ENCODE measurements at regions not wholly inside any gene's neighbourhood (a gene's known extent, or its start where the extent isn't known, plus 50 kb on each side); places are given as distances from the start of the nearest gene placed in this dataset.

DNA sequence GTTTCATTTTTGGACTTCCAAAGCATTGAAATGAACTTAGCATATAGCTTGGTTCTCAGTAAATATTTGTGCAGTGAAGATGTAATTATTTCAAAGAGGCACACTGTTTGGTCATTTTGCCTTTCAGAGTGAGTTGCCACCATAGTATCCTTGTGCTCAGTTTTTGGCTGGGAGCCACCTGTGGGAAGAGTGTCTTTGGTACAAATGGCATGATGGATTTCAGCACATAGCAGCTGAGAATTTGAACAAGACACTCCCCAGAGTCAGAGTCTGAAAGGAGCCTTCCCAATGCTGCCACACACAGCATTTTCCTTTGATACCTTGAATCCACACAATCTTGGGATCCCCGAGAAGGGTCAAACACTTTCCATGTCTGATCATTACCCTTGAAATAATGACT, 897.2 kb upstream of the ARPP21 start:
- TF ChIP-seq, protein P1, sequence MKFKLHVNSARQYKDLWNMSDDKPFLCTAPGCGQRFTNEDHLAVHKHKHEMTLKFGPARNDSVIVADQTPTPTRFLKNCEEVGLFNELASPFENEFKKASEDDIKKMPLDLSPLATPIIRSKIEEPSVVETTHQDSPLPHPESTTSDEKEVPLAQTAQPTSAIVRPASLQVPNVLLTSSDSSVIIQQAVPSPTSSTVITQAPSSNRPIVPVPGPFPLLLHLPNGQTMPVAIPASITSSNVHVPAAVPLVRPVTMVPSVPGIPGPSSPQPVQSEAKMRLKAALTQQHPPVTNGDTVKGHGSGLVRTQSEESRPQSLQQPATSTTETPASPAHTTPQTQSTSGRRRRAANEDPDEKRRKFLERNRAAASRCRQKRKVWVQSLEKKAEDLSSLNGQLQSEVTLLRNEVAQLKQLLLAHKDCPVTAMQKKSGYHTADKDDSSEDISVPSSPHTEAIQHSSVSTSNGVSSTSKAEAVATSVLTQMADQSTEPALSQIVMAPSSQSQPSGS (CRISPR knock-in tag; IDR thresholded peaks at IDR 0.05; ENCODE audit: borderline replicate concordance, low read depth): no peak
- no peak for TF ChIP-seq ZBTB21 (CRISPR knock-in tag; IDR thresholded peaks at IDR 0.05; ENCODE audit: borderline replicate concordance)
- no peak for TF ChIP-seq TP53 (CRISPR knock-in tag; IDR thresholded peaks at IDR 0.05)
- TF ChIP-seq, protein P2, sequence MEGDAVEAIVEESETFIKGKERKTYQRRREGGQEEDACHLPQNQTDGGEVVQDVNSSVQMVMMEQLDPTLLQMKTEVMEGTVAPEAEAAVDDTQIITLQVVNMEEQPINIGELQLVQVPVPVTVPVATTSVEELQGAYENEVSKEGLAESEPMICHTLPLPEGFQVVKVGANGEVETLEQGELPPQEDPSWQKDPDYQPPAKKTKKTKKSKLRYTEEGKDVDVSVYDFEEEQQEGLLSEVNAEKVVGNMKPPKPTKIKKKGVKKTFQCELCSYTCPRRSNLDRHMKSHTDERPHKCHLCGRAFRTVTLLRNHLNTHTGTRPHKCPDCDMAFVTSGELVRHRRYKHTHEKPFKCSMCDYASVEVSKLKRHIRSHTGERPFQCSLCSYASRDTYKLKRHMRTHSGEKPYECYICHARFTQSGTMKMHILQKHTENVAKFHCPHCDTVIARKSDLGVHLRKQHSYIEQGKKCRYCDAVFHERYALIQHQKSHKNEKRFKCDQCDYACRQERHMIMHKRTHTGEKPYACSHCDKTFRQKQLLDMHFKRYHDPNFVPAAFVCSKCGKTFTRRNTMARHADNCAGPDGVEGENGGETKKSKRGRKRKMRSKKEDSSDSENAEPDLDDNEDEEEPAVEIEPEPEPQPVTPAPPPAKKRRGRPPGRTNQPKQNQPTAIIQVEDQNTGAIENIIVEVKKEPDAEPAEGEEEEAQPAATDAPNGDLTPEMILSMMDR (IDR thresholded peaks at IDR 0.05): no peak
- TF ChIP-seq NFATC4 (CRISPR knock-in tag; IDR thresholded peaks at IDR 0.05): no peak
- TF ChIP-seq IRF2 (CRISPR knock-in tag; IDR thresholded peaks at IDR 0.05; ENCODE audit: borderline replicate concordance, low read depth): no peak
- TF ChIP-seq, protein P3, sequence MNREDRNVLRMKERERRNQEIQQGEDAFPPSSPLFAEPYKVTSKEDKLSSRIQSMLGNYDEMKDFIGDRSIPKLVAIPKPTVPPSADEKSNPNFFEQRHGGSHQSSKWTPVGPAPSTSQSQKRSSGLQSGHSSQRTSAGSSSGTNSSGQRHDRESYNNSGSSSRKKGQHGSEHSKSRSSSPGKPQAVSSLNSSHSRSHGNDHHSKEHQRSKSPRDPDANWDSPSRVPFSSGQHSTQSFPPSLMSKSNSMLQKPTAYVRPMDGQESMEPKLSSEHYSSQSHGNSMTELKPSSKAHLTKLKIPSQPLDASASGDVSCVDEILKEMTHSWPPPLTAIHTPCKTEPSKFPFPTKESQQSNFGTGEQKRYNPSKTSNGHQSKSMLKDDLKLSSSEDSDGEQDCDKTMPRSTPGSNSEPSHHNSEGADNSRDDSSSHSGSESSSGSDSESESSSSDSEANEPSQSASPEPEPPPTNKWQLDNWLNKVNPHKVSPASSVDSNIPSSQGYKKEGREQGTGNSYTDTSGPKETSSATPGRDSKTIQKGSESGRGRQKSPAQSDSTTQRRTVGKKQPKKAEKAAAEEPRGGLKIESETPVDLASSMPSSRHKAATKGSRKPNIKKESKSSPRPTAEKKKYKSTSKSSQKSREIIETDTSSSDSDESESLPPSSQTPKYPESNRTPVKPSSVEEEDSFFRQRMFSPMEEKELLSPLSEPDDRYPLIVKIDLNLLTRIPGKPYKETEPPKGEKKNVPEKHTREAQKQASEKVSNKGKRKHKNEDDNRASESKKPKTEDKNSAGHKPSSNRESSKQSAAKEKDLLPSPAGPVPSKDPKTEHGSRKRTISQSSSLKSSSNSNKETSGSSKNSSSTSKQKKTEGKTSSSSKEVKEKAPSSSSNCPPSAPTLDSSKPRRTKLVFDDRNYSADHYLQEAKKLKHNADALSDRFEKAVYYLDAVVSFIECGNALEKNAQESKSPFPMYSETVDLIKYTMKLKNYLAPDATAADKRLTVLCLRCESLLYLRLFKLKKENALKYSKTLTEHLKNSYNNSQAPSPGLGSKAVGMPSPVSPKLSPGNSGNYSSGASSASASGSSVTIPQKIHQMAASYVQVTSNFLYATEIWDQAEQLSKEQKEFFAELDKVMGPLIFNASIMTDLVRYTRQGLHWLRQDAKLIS (CRISPR knock-in tag; IDR thresholded peaks at IDR 0.05; ENCODE audit: borderline replicate concordance): no peak

Data from WTC11 (cell line).